Mesenchymal stem cell (in vitro differentiated cells and primary cell): ENCODE measurements at regions not wholly inside any gene's neighbourhood (a gene's known extent, or its start where the extent isn't known, plus 50 kb on each side); places are given as distances from the start of the nearest gene placed in this dataset.

Experiments used
- DNase-seq: peaks from one replicate; pipeline ENCODE4 v3.0.0-alpha.2; 2013
- H2AFZ ChIP-seq: one replicate; pipeline ENCODE4 v1.6.1; 2013; ENCODE audit warnings: low read depth, mild to moderate bottlenecking, control low read depth, inconsistent platforms, low read length, moderate library complexity
- H2AK5ac ChIP-seq: 2 replicates; pipeline ENCODE4 v1.6.1; 2013; ENCODE audit warnings: low read length, moderate library complexity, mild to moderate bottlenecking, inconsistent platforms; ENCODE audit not compliant: severe bottlenecking
- H2BK120ac ChIP-seq: one replicate; pipeline ENCODE4 v1.6.1; 2013; ENCODE audit warnings: low read depth, mild to moderate bottlenecking, inconsistent platforms, low read length, moderate library complexity
- H2BK12ac ChIP-seq, 2 experiments: one replicate each; pipeline ENCODE4 v1.6.1; 2013; ENCODE audit warnings: inconsistent platforms in 2 of 2, low read length in 2 of 2, mild to moderate bottlenecking in 2 of 2, moderate library complexity in 2 of 2, control low read depth in 1 of 2
- H2BK15ac ChIP-seq: one replicate; pipeline ENCODE4 v1.6.1; 2013; ENCODE audit warnings: mild to moderate bottlenecking, low read depth, inconsistent platforms; ENCODE audit not compliant: poor library complexity, severe bottlenecking
- H2BK5ac ChIP-seq: 2 replicates; pipeline ENCODE4 v1.6.1; 2013; ENCODE audit warnings: low read depth, mild to moderate bottlenecking, low read length, control low read depth, inconsistent platforms; ENCODE audit not compliant: poor library complexity, severe bottlenecking
- H3K14ac ChIP-seq, 2 experiments: one replicate each; pipeline ENCODE4 v1.6.1; 2013; ENCODE audit warnings: inconsistent platforms in 2 of 2, low read length in 2 of 2, control low read depth in 1 of 2, mild to moderate bottlenecking in 1 of 2, moderate library complexity in 1 of 2
- H3K18ac ChIP-seq, 2 experiments: one replicate each; pipeline ENCODE4 v1.6.1; 2013; ENCODE audit warnings: inconsistent platforms in 2 of 2, low read length in 2 of 2, control low read depth in 1 of 2, low read depth in 1 of 2, mild to moderate bottlenecking in 1 of 2
- H3K23ac ChIP-seq, 2 experiments: one replicate each; pipeline ENCODE4 v1.6.1; 2013; ENCODE audit warnings: inconsistent platforms in 2 of 2, low read length in 2 of 2, mild to moderate bottlenecking in 2 of 2, moderate library complexity in 2 of 2, control low read depth in 1 of 2
- H3K27ac ChIP-seq: 2 replicates; pipeline ENCODE4 v1.5.1; 2013; ENCODE audit warnings: mild to moderate bottlenecking, moderate library complexity, low read length, control low read depth, inconsistent platforms; ENCODE audit not compliant: poor library complexity, severe bottlenecking
- H3K27me3 ChIP-seq, 2 experiments: 2 replicates each; pipeline versions ENCODE4 v1.6.1 to v1.7.0; 2013; ENCODE audit warnings: low read length in 2 of 2, mild to moderate bottlenecking in 2 of 2, moderate library complexity in 2 of 2, control low read depth in 1 of 2, inconsistent platforms in 1 of 2; ENCODE audit not compliant: control insufficient read depth in 1 of 2, insufficient read depth in 1 of 2
- H3K36me3 ChIP-seq, 2 experiments: 2 replicates each; pipeline versions ENCODE4 v1.6.1 to v1.7.0; 2013; ENCODE audit warnings: low read length in 2 of 2, control low read depth in 1 of 2, inconsistent platforms in 1 of 2, low read depth in 1 of 2, mild to moderate bottlenecking in 1 of 2; ENCODE audit not compliant: insufficient read depth in 2 of 2, control insufficient read depth in 1 of 2
- H3K4ac ChIP-seq, 2 experiments: one replicate each; pipeline ENCODE4 v1.6.1; 2013; ENCODE audit warnings: inconsistent platforms in 2 of 2, low read length in 2 of 2, mild to moderate bottlenecking in 2 of 2, moderate library complexity in 2 of 2, control low read depth in 1 of 2, low read depth in 1 of 2
- H3K4me1 ChIP-seq: 2 replicates; pipeline ENCODE4 v1.6.1; 2013; ENCODE audit warnings: low read depth, low read length, control low read depth; ENCODE audit not compliant: control insufficient read depth, insufficient read depth
- H3K4me2 ChIP-seq: 2 replicates; pipeline ENCODE4 v1.6.1; 2013; ENCODE audit warnings: low read length, mild to moderate bottlenecking, inconsistent platforms; ENCODE audit not compliant: poor library complexity, severe bottlenecking
- H3K4me3 ChIP-seq, 2 experiments: 2 replicates each; pipeline versions ENCODE4 v1.5.1 to v1.7.0; 2013; ENCODE audit warnings: low read length in 2 of 2, mild to moderate bottlenecking in 2 of 2, control low read depth in 1 of 2, low read depth in 1 of 2; ENCODE audit not compliant: insufficient read depth in 1 of 2
- H3K79me1 ChIP-seq: replicated peaks from 2 replicates; pipeline ENCODE4 v1.6.1; 2013; ENCODE audit warnings: mild to moderate bottlenecking, control low read depth, low read length, inconsistent platforms; ENCODE audit not compliant: poor library complexity, severe bottlenecking
- H3K9ac ChIP-seq: 2 replicates; pipeline ENCODE4 v1.7.0; 2013; ENCODE audit warnings: mild to moderate bottlenecking, low read length, moderate library complexity
- H3K9me3 ChIP-seq: 2 replicates; pipeline ENCODE4 v1.7.0; 2013; ENCODE audit warnings: mild to moderate bottlenecking, low read length; ENCODE audit not compliant: control insufficient read depth
- H4K8ac ChIP-seq: one replicate; pipeline ENCODE4 v1.6.1; 2013; ENCODE audit warnings: inconsistent platforms, mild to moderate bottlenecking, low read length, moderate library complexity
- H4K91ac ChIP-seq: one replicate; pipeline ENCODE4 v1.6.1; 2013; ENCODE audit warnings: mild to moderate bottlenecking, low read length, inconsistent platforms
- WGBS: methylation state at CpG from one replicate; pipeline ENCODE4 v1.1.7; 2013; ENCODE audit warnings: mixed read lengths; 5-methylcytosine and 5-hydroxymethylcytosine counted together

- H3K9ac ChIP-seq: no peak overlapping the region
- 80% methylated on average over 4 of the region's 5 CpGs for WGBS
- H3K18ac ChIP-seq: no peak overlapping the region
- H3K4ac ChIP-seq: no peak overlapping the region
- no peak overlapping the region for H4K8ac ChIP-seq
- no peak overlapping the region for H2AFZ ChIP-seq
- no peak overlapping the region for H3K4me3 ChIP-seq
- H3K79me1 ChIP-seq: no peaks in the 10 kb centered on the region
- H2BK15ac ChIP-seq: no peak overlapping the region
- no peak overlapping the region for H2BK5ac ChIP-seq
- no peak for DNase-seq
- no peak overlapping the region for H3K23ac ChIP-seq
- H3K27ac ChIP-seq: no peak overlapping the region
- H2AK5ac ChIP-seq: no peak overlapping the region
- H3K14ac ChIP-seq: no peak overlapping the region
- no peaks in the 10 kb centered on the region for H3K4me1 ChIP-seq
- H2BK12ac ChIP-seq: no peak overlapping the region
- H3K27me3 ChIP-seq: no peaks in the 10 kb centered on the region
- H3K36me3 ChIP-seq: no peaks in the 10 kb centered on the region
- H3K4me2 ChIP-seq: no peak overlapping the region
- H2BK120ac ChIP-seq: no peak overlapping the region
- no peak overlapping the region for H4K91ac ChIP-seq
- H3K9me3 ChIP-seq: no peaks in the 10 kb centered on the region
Measured at GRCh38 chr2:58730764-58731487, 489.8 kb upstream of the FANCL start.

GRCh38 chr2:58727981-58728656 is 487.0 kb upstream of the FANCL start:
- H3K4me1 ChIP-seq: no peaks in the 10 kb centered on the region
- H3K9me3 ChIP-seq: no peaks in the 10 kb centered on the region
- DNase-seq: no peak
- H2AK5ac ChIP-seq: no peak overlapping the region
- H2BK120ac ChIP-seq: no peak overlapping the region
- no peak overlapping the region for H2BK15ac ChIP-seq
- H3K4me2 ChIP-seq: no peak overlapping the region
- H3K79me1 ChIP-seq: no peaks in the 10 kb centered on the region
- H4K8ac ChIP-seq: no peak overlapping the region
- no peak overlapping the region for H2BK5ac ChIP-seq
- H3K27me3 ChIP-seq: no peaks in the 10 kb centered on the region
- H3K4ac ChIP-seq: no peak overlapping the region
- no peak overlapping the region for H3K27ac ChIP-seq
- no CpG with 5 or more reads among the region's 2 CpGs for WGBS
- H3K14ac ChIP-seq: no peak overlapping the region
- no peak overlapping the region for H3K9ac ChIP-seq
- H3K4me3 ChIP-seq: no peak overlapping the region
- H2AFZ ChIP-seq: no peak overlapping the region
- no peak overlapping the region for H3K23ac ChIP-seq
- H4K91ac ChIP-seq: no peak overlapping the region
- no peak overlapping the region for H3K18ac ChIP-seq
- H2BK12ac ChIP-seq: no peak overlapping the region
- H3K36me3 ChIP-seq: no peaks in the 10 kb centered on the region

DNA sequence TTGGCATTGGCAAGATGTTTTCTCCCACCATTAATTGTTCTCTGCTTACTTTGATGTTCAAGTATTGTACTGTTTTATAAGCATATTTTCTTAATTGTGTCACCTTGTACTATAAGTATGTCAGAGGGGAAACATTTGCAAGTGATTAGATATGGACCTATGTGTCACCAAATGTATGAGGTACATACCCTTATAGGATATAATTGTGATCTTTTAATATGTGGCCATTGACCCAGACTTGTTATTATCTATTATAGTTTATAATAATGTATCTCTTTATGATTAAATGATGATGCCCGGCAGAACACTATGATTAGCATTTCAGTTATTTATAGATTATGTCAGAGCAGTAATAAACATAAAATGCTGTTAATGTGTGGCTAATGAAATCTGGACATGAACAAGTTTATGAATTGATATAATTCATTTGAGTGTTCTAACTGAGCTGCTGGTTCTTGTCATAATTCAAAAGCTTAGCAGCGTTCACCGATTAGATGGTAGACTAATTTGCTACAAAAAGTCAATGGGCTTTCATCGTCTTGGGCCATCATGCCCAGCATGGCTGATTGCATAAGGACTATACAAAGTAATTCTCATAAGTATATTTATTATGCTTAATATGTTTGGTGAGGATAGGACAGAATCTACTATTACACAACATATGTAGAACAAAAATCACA is 480.9 kb upstream of the FANCL start:
- no peak for DNase-seq
- Histone ChIP-seq H4K8ac (no peak overlapping the region), H2BK5ac (no peak overlapping the region), H3K36me3 (no peaks in the 10 kb centered on the region), H3K79me1 (no peaks in the 10 kb centered on the region), H3K27me3 (no peaks in the 10 kb centered on the region), H2AFZ (no peak overlapping the region), H3K27ac (no peak overlapping the region), H2BK15ac (no peak overlapping the region), H3K18ac (no peak overlapping the region), H3K14ac (no peak overlapping the region), H3K4ac (no peak overlapping the region), H2AK5ac (no peak overlapping the region), H3K23ac (no peak overlapping the region), H4K91ac (no peak overlapping the region), H3K9me3 (no peaks in the 10 kb centered on the region), H3K4me1 (no peaks in the 10 kb centered on the region), H3K4me3 (no peak overlapping the region), H3K9ac (no peak overlapping the region), H2BK120ac (no peak overlapping the region), H3K4me2 (no peak overlapping the region), H2BK12ac (no peak overlapping the region)
- WGBS: 100% methylated on average over 2 of the region's 4 CpGs
